Neural cell (in vitro differentiated cells): ENCODE measurements at regions not wholly inside any gene's neighbourhood (a gene's known extent, or its start where the extent isn't known, plus 50 kb on each side); places are given as distances from the start of the nearest gene placed in this dataset.

ENCODE experiments used
- H2AFZ ChIP-seq: fragments of 200-600, 300-800 bp; sonication (generic), shearing (Covaris generic); 2 replicates; pipeline ENCODE4 v1.6.0; 2014; ENCODE audit warnings: low read depth, mild to moderate bottlenecking, antibody characterized with exemption, low read length, moderate library complexity
- H3F3A ChIP-seq: fragments of 200-600 bp; shearing (Covaris generic); 2 replicates; pipeline ENCODE4 v1.6.1; 2016; ENCODE audit warnings: mild to moderate bottlenecking, moderate library complexity, mixed read lengths, antibody characterized with exemption, low read length; ENCODE audit not compliant: insufficient read depth, poor library complexity, severe bottlenecking
- H3K27ac ChIP-seq: fragments of 200-600, 300-800 bp; sonication (generic), shearing (Covaris generic); 2 replicates; pipeline ENCODE4 v1.5.1; 2014; ENCODE audit warnings: mild to moderate bottlenecking, low read length, moderate library complexity
- H3K27me3 ChIP-seq: fragments of 300-800, 200-600 bp; sonication (generic), shearing (Covaris generic); 2 replicates; pipeline ENCODE4 v1.6.0; 2014; ENCODE audit warnings: mild to moderate bottlenecking, low read depth, low read length, moderate library complexity; ENCODE audit not compliant: insufficient read depth
- H3K36me3 ChIP-seq: fragments of 300-800, 200-600 bp; sonication (generic), shearing (Covaris generic); 2 replicates; pipeline ENCODE4 v1.5.1; 2014; ENCODE audit warnings: mild to moderate bottlenecking, antibody characterized with exemption, low read length, moderate library complexity; ENCODE audit not compliant: insufficient read depth
- H3K4me2 ChIP-seq: fragments of 300-800, 200-600 bp; sonication (generic), shearing (Covaris generic); 2 replicates; pipeline ENCODE4 v1.6.0; 2014; ENCODE audit warnings: mild to moderate bottlenecking, low read length
- H3K4me3 ChIP-seq: fragments of 300-800, 200-600 bp; sonication (generic), shearing (Covaris generic); 2 replicates; pipeline ENCODE4 v1.5.1; 2014; ENCODE audit warnings: mild to moderate bottlenecking, low read length, moderate library complexity
- H3K79me2 ChIP-seq: fragments of 200-600 bp; shearing (Covaris generic); replicated peaks from 2 replicates; pipeline ENCODE4 v1.6.0; 2014; ENCODE audit warnings: mild to moderate bottlenecking, low read length, moderate library complexity; ENCODE audit not compliant: insufficient read depth
- H3K9ac ChIP-seq: fragments of 300-800, 200-600 bp; sonication (generic), shearing (Covaris generic); 2 replicates; pipeline ENCODE4 v1.6.1; 2016; ENCODE audit warnings: mild to moderate bottlenecking, low read length, mixed read lengths
- H3K9me2 ChIP-seq: fragments of 200-600 bp; shearing (Covaris generic); 2 replicates; pipeline ENCODE4 v1.6.1; 2016; ENCODE audit warnings: mild to moderate bottlenecking, low read length, mixed read lengths; ENCODE audit not compliant: insufficient read depth
- H3K9me3 ChIP-seq: fragments of 200-600, 300-800 bp; sonication (generic), shearing (Covaris generic); 2 replicates; pipeline ENCODE4 v1.6.1; 2016; ENCODE audit warnings: mild to moderate bottlenecking, mixed run types, low read length, moderate library complexity, mixed read lengths
- H4K20me1 ChIP-seq: fragments of 200-600 bp; shearing (Covaris generic); 2 replicates; pipeline ENCODE4 v1.6.1; 2016; ENCODE audit warnings: mild to moderate bottlenecking, mixed run types; ENCODE audit not compliant: insufficient read depth
- CTCF ChIP-seq: fragments of 450-650 bp; IDR thresholded peaks from 2 replicates; pipeline ENCODE4 v1.5.1; 2014; ENCODE audit warnings: antibody characterized with exemption, mild to moderate bottlenecking, moderate library complexity; ENCODE audit not compliant: poor library complexity, severe bottlenecking
- EP300 ChIP-seq: fragments of 450-650 bp; conservative IDR thresholded peaks from 2 replicates; pipeline ENCODE4 v1.6.1; 2014; ENCODE audit warnings: antibody characterized with exemption, mild to moderate bottlenecking, moderate library complexity; ENCODE audit not compliant: poor library complexity, severe bottlenecking
- EZH2 ChIP-seq: fragments of 200-600, 300-800 bp; shearing (Covaris generic), sonication (generic); IDR thresholded peaks from 2 replicates; pipeline ENCODE4 v1.6.1; 2014; ENCODE audit warnings: antibody characterized with exemption, low read length, borderline replicate concordance, mild to moderate bottlenecking; ENCODE audit not compliant: insufficient read depth, poor library complexity, severe bottlenecking
- MXI1 ChIP-seq: fragments of 450-650 bp; conservative IDR thresholded peaks from 2 replicates; pipeline ENCODE4 v1.6.1; 2014; ENCODE audit warnings: antibody characterized with exemption, mild to moderate bottlenecking; ENCODE audit not compliant: poor library complexity, severe bottlenecking
- POLR2AphosphoS5 ChIP-seq: IDR thresholded peaks from 2 replicates; pipeline ENCODE4 v1.6.1; 2012
- RAD21 ChIP-seq: fragments of 450-650 bp; conservative IDR thresholded peaks from 2 replicates; pipeline ENCODE4 v1.6.1; 2014; ENCODE audit warnings: antibody characterized with exemption, mild to moderate bottlenecking, moderate library complexity
- REST ChIP-seq: IDR thresholded peaks from 2 replicates; pipeline ENCODE4 v1.6.1; 2012; ENCODE audit warnings: borderline replicate concordance
- SMC3 ChIP-seq: fragments of 450-650 bp; conservative IDR thresholded peaks from 2 replicates; pipeline ENCODE4 v1.6.1; 2014; ENCODE audit warnings: antibody characterized with exemption, mild to moderate bottlenecking, moderate library complexity; ENCODE audit not compliant: poor library complexity
- TAF1 ChIP-seq: IDR thresholded peaks from 2 replicates; pipeline ENCODE4 v1.6.1; 2012; ENCODE audit warnings: low read depth

DNA sequence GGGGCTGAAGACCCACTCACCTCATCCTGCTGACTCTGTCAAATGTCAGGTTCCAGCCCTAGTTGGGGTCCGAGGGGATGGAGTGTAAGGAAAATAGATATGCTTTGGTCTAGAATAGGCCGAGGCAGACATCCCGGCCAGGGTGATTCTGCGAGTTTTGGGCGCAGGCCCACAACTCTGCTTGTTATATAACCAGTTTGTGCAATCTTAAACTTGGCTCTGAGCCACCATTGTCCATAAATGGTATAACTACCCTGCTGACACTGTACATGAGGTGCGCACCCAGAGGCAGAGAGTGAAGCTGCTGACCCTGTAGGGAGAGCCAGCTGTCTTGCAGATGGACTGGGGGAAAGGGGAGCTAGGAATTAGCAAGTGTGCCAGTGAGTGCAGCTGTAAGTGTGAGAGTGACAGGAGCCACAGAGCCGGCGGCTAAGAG lies 1388.8 kb downstream of the AMY1C start:
- no peaks in the 10 kb centered on the region for H3K79me2 ChIP-seq
- no peak overlapping the region for H3K4me3 ChIP-seq
- H3K4me2 ChIP-seq, result no peak overlapping the region
- H3K36me3 ChIP-seq, result no peaks in the 10 kb centered on the region
- H2AFZ ChIP-seq, result no peak overlapping the region
- no peak overlapping the region for H3K27ac ChIP-seq
- H3K9me2 ChIP-seq, result no peaks in the 10 kb centered on the region
- no peaks in the 10 kb centered on the region for H3F3A ChIP-seq
- no peaks in the 10 kb centered on the region for H3K9me3 ChIP-seq
- H3K27me3 ChIP-seq, result no peaks in the 10 kb centered on the region
- H4K20me1 ChIP-seq, result no peaks in the 10 kb centered on the region
- H3K9ac ChIP-seq, result no peak overlapping the region
- TF ChIP-seq POLR2AphosphoS5 (no peak), SMC3 (no peak), MXI1 (no peak), REST (no peak), EZH2 (no peak), RAD21 (no peak), CTCF (no peak), EP300 (no peak), TAF1 (no peak)

- Histone ChIP-seq H3K4me2 (no peak overlapping the region), H2AFZ (no peak overlapping the region)
- no peak for TF ChIP-seq EP300
- no peak for TF ChIP-seq TAF1
- TF ChIP-seq SMC3, result no peak
- no peak for TF ChIP-seq MXI1
- TF ChIP-seq REST, result no peak
- no peak for TF ChIP-seq CTCF
- no peak for TF ChIP-seq POLR2AphosphoS5
- no peak for TF ChIP-seq EZH2
- TF ChIP-seq RAD21, result no peak
Measured at GRCh38 chr1:105172788-105173187, 1423.1 kb downstream of the AMY1C start.

More at GRCh38 chr1:105172788-105173187, 1423.1 kb downstream of the AMY1C start:
- Histone ChIP-seq H3K27me3 (no peaks in the 10 kb centered on the region), H3K79me2 (no peaks in the 10 kb centered on the region), H3K27ac (no peak overlapping the region), H3K9ac (no peak overlapping the region), H3K9me2 (no peaks in the 10 kb centered on the region), H3K4me3 (no peak overlapping the region), H3K9me3 (no peaks in the 10 kb centered on the region), H3K36me3 (no peaks in the 10 kb centered on the region), H3F3A (no peaks in the 10 kb centered on the region), H4K20me1 (no peaks in the 10 kb centered on the region)
